Amniotic epithelial cell (primary cell): ENCODE measurements at regions not wholly inside any gene's neighbourhood (a gene's known extent, or its start where the extent isn't known, plus 50 kb on each side); places are given as distances from the start of the nearest gene placed in this dataset.

Experiments
- DNase-seq: peaks from one replicate; pipeline ENCODE4 v3.0.0-alpha.2; 2010; ENCODE audit warnings: low read depth

GRCh38 chr4:19992471-19993093 lies 259.1 kb upstream of the SLIT2 start:
- DNase-seq = no peak

GRCh38 chr4:19987746-19988145 lies 264.0 kb upstream of the SLIT2 start:
- peak; percentile 44 for DNase-seq

- peak; percentile 95 for DNase-seq
These were observed 268.6 kb upstream of the SLIT2 start for GRCh38 chr4:19983072-19983471.

GRCh38 chr4:19982556-19982955 lies 269.1 kb upstream of the SLIT2 start:
- peak; percentile 93 for DNase-seq

- DNase-seq = peak; percentile 57
These were observed 279.9 kb upstream of the SLIT2 start for GRCh38 chr4:19971829-19972228.

GRCh38 chr4:19969492-19969891 lies 282.2 kb upstream of the SLIT2 start:
- DNase-seq = peak; percentile 13

GRCh38 chr4:19961091-19961490 lies 290.6 kb upstream of the SLIT2 start:
- DNase-seq = peak; percentile 80

GRCh38 chr4:19958848-19959247 lies 292.9 kb upstream of the SLIT2 start:
- no peak for DNase-seq

GRCh38 chr4:19947349-19947748 lies 304.4 kb upstream of the SLIT2 start:
- DNase-seq = peak; percentile 91

GRCh38 chr4:19945979-19946380 lies 305.7 kb upstream of the SLIT2 start:
- DNase-seq = peak; percentile 99

GRCh38 chr4:19945501-19945900 lies 306.2 kb upstream of the SLIT2 start:
- no peak for DNase-seq

- DNase-seq = no peak
These were observed 306.9 kb upstream of the SLIT2 start for GRCh38 chr4:19944806-19945205.

- peak; percentile 40 for DNase-seq
These were observed 307.5 kb upstream of the SLIT2 start for GRCh38 chr4:19944251-19944650.

GRCh38 chr4:19941434-19941833 lies 310.3 kb upstream of the SLIT2 start:
- DNase-seq = no peak

GRCh38 chr4:19940861-19941260 lies 310.8 kb upstream of the SLIT2 start:
- no peak for DNase-seq

- DNase-seq = peak; percentile 90
These were observed 315.2 kb upstream of the SLIT2 start for GRCh38 chr4:19936476-19936875.

- peak; percentile 62 for DNase-seq
These were observed 321.0 kb upstream of the SLIT2 start for GRCh38 chr4:19930742-19931141.

- DNase-seq = peak; percentile 85
These were observed 324.3 kb upstream of the SLIT2 start for GRCh38 chr4:19927381-19927780.

GRCh38 chr4:19925516-19925915 lies 326.2 kb upstream of the SLIT2 start:
- DNase-seq = peak; percentile 14

GRCh38 chr4:19924761-19925160 lies 326.9 kb upstream of the SLIT2 start:
- peak; percentile 55 for DNase-seq

GRCh38 chr4:19915276-19915675 lies 336.4 kb upstream of the SLIT2 start:
- no peak for DNase-seq

GRCh38 chr4:19913650-19914049 lies 338.1 kb upstream of the SLIT2 start:
- DNase-seq = no peak

- no peak for DNase-seq
These were observed 340.7 kb upstream of the SLIT2 start for GRCh38 chr4:19910861-19911525.

- no peak for DNase-seq
These were observed 346.7 kb upstream of the SLIT2 start for GRCh38 chr4:19905024-19905423.
